ENCODE measurements at regions not wholly inside any gene's neighbourhood (a gene's known extent, or its start where the extent isn't known, plus 50 kb on each side); places are given as distances from the start of the nearest gene placed in this dataset.

DNA sequence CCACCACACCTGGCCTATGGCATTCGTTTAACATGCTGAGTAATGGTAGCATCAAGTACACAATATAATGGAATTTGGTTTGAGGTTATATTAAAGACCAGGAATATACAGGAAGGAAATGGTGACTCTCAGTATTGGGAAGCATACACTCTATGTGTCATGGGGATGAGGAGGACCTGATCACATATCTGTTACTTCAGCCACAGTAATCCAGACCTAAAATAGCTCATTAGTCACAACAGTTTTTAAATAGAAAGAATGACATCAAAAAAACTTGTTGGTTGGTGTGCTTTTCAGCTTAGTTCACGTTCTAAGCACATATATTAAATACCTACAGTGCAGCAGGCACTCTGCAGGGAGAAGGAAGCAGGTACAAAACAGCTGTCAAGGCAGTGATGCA is 52.5 kb upstream of the ATP2C1 start:
- DNase-seq = no peak

DNA sequence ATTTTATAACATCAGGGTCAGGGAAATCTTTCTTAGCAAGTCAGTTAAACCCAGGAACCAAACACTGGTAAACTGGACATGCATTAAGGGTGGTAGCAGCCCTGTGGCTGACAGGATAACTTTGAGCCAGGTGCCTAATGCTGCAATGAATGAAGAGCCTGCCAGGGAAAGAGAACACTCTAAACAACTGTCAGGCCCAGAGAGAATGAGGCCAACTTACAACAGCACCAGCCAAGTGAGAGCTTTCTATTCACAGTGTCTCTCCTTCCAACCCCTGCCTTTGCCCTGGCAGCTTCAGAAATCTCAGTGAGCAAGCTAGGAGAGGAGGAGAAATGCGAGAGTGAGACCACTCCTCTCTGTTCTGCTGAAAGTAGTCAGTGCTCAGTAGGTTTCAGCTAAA is 50.4 kb upstream of the ATP2C1 start:
- no peak for DNase-seq

All from fibroblast of upper back skin (primary cell).